ENCODE measurements at regions not wholly inside any gene's neighbourhood (a gene's known extent, or its start where the extent isn't known, plus 50 kb on each side); places are given as distances from the start of the nearest gene placed in this dataset.

DNA sequence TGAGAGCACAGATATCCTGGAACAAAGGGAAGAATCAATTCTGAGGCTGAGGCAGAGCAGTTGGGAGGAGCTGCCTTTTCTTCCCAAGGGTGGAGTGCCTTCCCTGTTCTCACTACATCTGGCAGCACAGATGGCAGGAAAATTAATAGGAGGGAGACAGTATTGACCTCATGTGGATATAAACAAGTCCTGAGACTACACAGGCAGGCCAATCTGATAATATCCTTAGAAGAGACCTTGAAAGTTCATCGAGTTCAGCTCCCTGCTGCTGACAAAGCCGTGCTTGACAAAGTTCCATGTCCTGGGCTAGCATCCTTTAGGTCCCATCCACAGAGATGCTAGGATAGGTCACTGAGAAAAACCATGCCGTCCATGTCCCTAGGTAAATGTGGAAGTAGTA is 1451.5 kb downstream of the EFNB2 start:
- TF ChIP-seq, protein P1, sequence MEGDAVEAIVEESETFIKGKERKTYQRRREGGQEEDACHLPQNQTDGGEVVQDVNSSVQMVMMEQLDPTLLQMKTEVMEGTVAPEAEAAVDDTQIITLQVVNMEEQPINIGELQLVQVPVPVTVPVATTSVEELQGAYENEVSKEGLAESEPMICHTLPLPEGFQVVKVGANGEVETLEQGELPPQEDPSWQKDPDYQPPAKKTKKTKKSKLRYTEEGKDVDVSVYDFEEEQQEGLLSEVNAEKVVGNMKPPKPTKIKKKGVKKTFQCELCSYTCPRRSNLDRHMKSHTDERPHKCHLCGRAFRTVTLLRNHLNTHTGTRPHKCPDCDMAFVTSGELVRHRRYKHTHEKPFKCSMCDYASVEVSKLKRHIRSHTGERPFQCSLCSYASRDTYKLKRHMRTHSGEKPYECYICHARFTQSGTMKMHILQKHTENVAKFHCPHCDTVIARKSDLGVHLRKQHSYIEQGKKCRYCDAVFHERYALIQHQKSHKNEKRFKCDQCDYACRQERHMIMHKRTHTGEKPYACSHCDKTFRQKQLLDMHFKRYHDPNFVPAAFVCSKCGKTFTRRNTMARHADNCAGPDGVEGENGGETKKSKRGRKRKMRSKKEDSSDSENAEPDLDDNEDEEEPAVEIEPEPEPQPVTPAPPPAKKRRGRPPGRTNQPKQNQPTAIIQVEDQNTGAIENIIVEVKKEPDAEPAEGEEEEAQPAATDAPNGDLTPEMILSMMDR (IDR thresholded peaks at IDR 0.05; ENCODE audit: low read depth, low read length), result no peak
- TF ChIP-seq, protein P2, sequence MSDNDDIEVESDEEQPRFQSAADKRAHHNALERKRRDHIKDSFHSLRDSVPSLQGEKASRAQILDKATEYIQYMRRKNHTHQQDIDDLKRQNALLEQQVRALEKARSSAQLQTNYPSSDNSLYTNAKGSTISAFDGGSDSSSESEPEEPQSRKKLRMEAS (IDR thresholded peaks at IDR 0.05; ENCODE audit: low read depth, low read length), result no peak
- TF ChIP-seq POLR2A (IDR thresholded peaks at IDR 0.05; ENCODE audit: extremely low read depth, insufficient read length) (no peak), MYC (IDR thresholded peaks at IDR 0.05; ENCODE audit: low read depth, low read length) (no peak)

All from NB4 (cell line).